Activated T-cell treated with anti-CD3 and anti-CD28 coated beads, Interleukin-2, amount 50 U/mL, for 24 hours (primary cell): ENCODE measurements at regions not wholly inside any gene's neighbourhood (a gene's known extent, or its start where the extent isn't known, plus 50 kb on each side); places are given as distances from the start of the nearest gene placed in this dataset.
"Not testable (repeated sequence)": the region's sequence is repeated elsewhere in the genome, so short reads cannot be mapped to it uniquely, and the experiment has no call there.

Source experiments
- DNase-seq: peaks from one replicate; pipeline ENCODE4 v3.0.0-alpha.2; 2020
- H3K27ac Mint-ChIP-seq: 2 replicates; pipeline ENCODE4 v1.8.0; 2020; ENCODE audit warnings: mild to moderate bottlenecking, mixed read lengths
- H3K27me3 Mint-ChIP-seq: 2 replicates; pipeline ENCODE4 v1.8.0; 2020; ENCODE audit warnings: mixed read lengths
- H3K36me3 Mint-ChIP-seq: 2 replicates; pipeline ENCODE4 v1.8.0; 2020; ENCODE audit warnings: low read depth, mixed read lengths
- H3K4me1 Mint-ChIP-seq: 2 replicates; pipeline ENCODE4 v1.8.0; 2020; ENCODE audit warnings: low read depth, mixed read lengths
- H3K4me3 Mint-ChIP-seq: 2 replicates; pipeline ENCODE4 v1.8.0; 2020; ENCODE audit warnings: mild to moderate bottlenecking, moderate library complexity, mixed read lengths
- H3K9me3 Mint-ChIP-seq: 2 replicates; pipeline ENCODE4 v1.8.0; 2020; ENCODE audit warnings: mixed read lengths

- H3K27me3 Mint-ChIP-seq = no peaks in the 10 kb centered on the region
- peak; percentile 37 for DNase-seq
- peaks cover 1% of the 10 kb centered on the region for H3K9me3 Mint-ChIP-seq
- no peaks in the 10 kb centered on the region for H3K36me3 Mint-ChIP-seq
- no peak overlapping the region for H3K27ac Mint-ChIP-seq
- H3K4me3 Mint-ChIP-seq = no peak overlapping the region
- no peaks in the 10 kb centered on the region for H3K4me1 Mint-ChIP-seq
Observed at GRCh38 chr4:111283066-111283677, 660.3 kb upstream of the PITX2 start.

GRCh38 chr4:111296466-111296865 is 673.6 kb upstream of the PITX2 start:
- H3K27me3 Mint-ChIP-seq = no peaks in the 10 kb centered on the region
- no peaks in the 10 kb centered on the region for H3K36me3 Mint-ChIP-seq
- peaks cover 11% of the 10 kb centered on the region for H3K9me3 Mint-ChIP-seq
- no peak for DNase-seq
- H3K4me1 Mint-ChIP-seq = no peaks in the 10 kb centered on the region
- no peak overlapping the region for H3K27ac Mint-ChIP-seq
- H3K4me3 Mint-ChIP-seq = no peak overlapping the region

GRCh38 chr4:111303806-111304205 is 680.9 kb upstream of the PITX2 start:
- DNase-seq = no peak
- Mint-ChIP-seq H3K27me3 (no peaks in the 10 kb centered on the region), H3K9me3 (peaks cover 18% of the 10 kb centered on the region), H3K27ac (no peak overlapping the region), H3K4me1 (no peaks in the 10 kb centered on the region), H3K36me3 (no peaks in the 10 kb centered on the region), H3K4me3 (no peak overlapping the region)

GRCh38 chr4:111323496-111323895 is 700.6 kb upstream of the PITX2 start:
- no peak for DNase-seq
- H3K4me1 Mint-ChIP-seq = no peaks in the 10 kb centered on the region
- H3K27ac Mint-ChIP-seq = no peak overlapping the region

GRCh38 chr4:111323916-111324315 is 701.0 kb upstream of the PITX2 start:
- Mint-ChIP-seq H3K9me3 (peaks cover 3% of the 10 kb centered on the region), H3K27ac (no peak overlapping the region), H3K36me3 (no peaks in the 10 kb centered on the region), H3K4me3 (no peak overlapping the region), H3K27me3 (no peaks in the 10 kb centered on the region), H3K4me1 (no peaks in the 10 kb centered on the region)
- no peak for DNase-seq

More at GRCh38 chr4:111323496-111323895, 700.6 kb upstream of the PITX2 start:
- Mint-ChIP-seq H3K4me3 (no peak overlapping the region), H3K9me3 (peaks cover 3% of the 10 kb centered on the region), H3K36me3 (no peaks in the 10 kb centered on the region), H3K27me3 (no peaks in the 10 kb centered on the region)

GRCh38 chr4:111326450-111326849 is 703.6 kb upstream of the PITX2 start:
- Mint-ChIP-seq H3K4me1 (no peaks in the 10 kb centered on the region), H3K27me3 (no peaks in the 10 kb centered on the region), H3K27ac (no peak overlapping the region), H3K36me3 (no peaks in the 10 kb centered on the region), H3K9me3 (peaks cover 6% of the 10 kb centered on the region), H3K4me3 (no peak overlapping the region)
- DNase-seq = no peak

- no peak overlapping the region for H3K27ac Mint-ChIP-seq
- H3K4me3 Mint-ChIP-seq = no peak overlapping the region
Observed at GRCh38 chr4:111330786-111331185, 707.9 kb upstream of the PITX2 start.

GRCh38 chr4:111334361-111334760 is 711.5 kb upstream of the PITX2 start:
- H3K36me3 Mint-ChIP-seq = no peaks in the 10 kb centered on the region
- H3K4me1 Mint-ChIP-seq = no peaks in the 10 kb centered on the region
- peaks cover 3% of the 10 kb centered on the region for H3K9me3 Mint-ChIP-seq
- no peak overlapping the region for H3K27ac Mint-ChIP-seq
- no peaks in the 10 kb centered on the region for H3K27me3 Mint-ChIP-seq
- DNase-seq = no peak
- no peak overlapping the region for H3K4me3 Mint-ChIP-seq

More at GRCh38 chr4:111330786-111331185, 707.9 kb upstream of the PITX2 start:
- H3K9me3 Mint-ChIP-seq = peaks cover 3% of the 10 kb centered on the region
- no peaks in the 10 kb centered on the region for H3K36me3 Mint-ChIP-seq
- no peaks in the 10 kb centered on the region for H3K4me1 Mint-ChIP-seq
- no peak for DNase-seq
- H3K27me3 Mint-ChIP-seq = no peaks in the 10 kb centered on the region

- H3K9me3 Mint-ChIP-seq, H3K36me3 Mint-ChIP-seq, DNase-seq, H3K27ac Mint-ChIP-seq, H3K4me3 Mint-ChIP-seq, H3K27me3 Mint-ChIP-seq, H3K4me1 Mint-ChIP-seq: not testable (repeated sequence)
Observed at GRCh38 chr4:111337186-111337876, 714.5 kb upstream of the PITX2 start.

GRCh38 chr4:111359602-111360001 is 736.7 kb upstream of the PITX2 start:
- Mint-ChIP-seq H3K4me3 (no peak overlapping the region), H3K36me3 (no peaks in the 10 kb centered on the region), H3K27me3 (no peaks in the 10 kb centered on the region), H3K4me1 (no peaks in the 10 kb centered on the region), H3K27ac (no peak overlapping the region), H3K9me3 (peaks cover 12% of the 10 kb centered on the region)
- DNase-seq = no peak

- Mint-ChIP-seq H3K36me3 (no peaks in the 10 kb centered on the region), H3K4me1 (no peaks in the 10 kb centered on the region), H3K4me3 (no peak overlapping the region), H3K27ac (no peak overlapping the region), H3K9me3 (peaks cover 14% of the 10 kb centered on the region), H3K27me3 (no peaks in the 10 kb centered on the region)
- DNase-seq = no peak
Observed at GRCh38 chr4:111360906-111361305, 738.0 kb upstream of the PITX2 start.

GRCh38 chr4:111362941-111363361 is 740.1 kb upstream of the PITX2 start:
- no peaks in the 10 kb centered on the region for H3K36me3 Mint-ChIP-seq
- no peak for DNase-seq
- H3K27me3 Mint-ChIP-seq = no peaks in the 10 kb centered on the region
- no peak overlapping the region for H3K4me3 Mint-ChIP-seq
- H3K4me1 Mint-ChIP-seq = no peaks in the 10 kb centered on the region
- H3K9me3 Mint-ChIP-seq = peaks cover 12% of the 10 kb centered on the region
- H3K27ac Mint-ChIP-seq = no peak overlapping the region

- H3K27me3 Mint-ChIP-seq, H3K36me3 Mint-ChIP-seq, H3K27ac Mint-ChIP-seq, H3K4me3 Mint-ChIP-seq, DNase-seq, H3K4me1 Mint-ChIP-seq, H3K9me3 Mint-ChIP-seq: not testable (repeated sequence)
Observed at GRCh38 chr4:111377880-111378279, 755.0 kb upstream of the PITX2 start.

GRCh38 chr4:111388561-111388960 is 756.7 kb upstream of the FAM241A start:
- Mint-ChIP-seq H3K4me3 (no peak overlapping the region), H3K36me3 (no peaks in the 10 kb centered on the region), H3K4me1 (no peaks in the 10 kb centered on the region), H3K27ac (no peak overlapping the region), H3K27me3 (no peaks in the 10 kb centered on the region), H3K9me3 (peaks cover 27% of the 10 kb centered on the region)
- DNase-seq = no peak

- no peak for DNase-seq
Observed at GRCh38 chr4:111391829-111392228, 753.4 kb upstream of the FAM241A start.

More at GRCh38 chr4:111391829-111392228, 753.4 kb upstream of the FAM241A start:
- Mint-ChIP-seq H3K4me3 (no peak overlapping the region), H3K4me1 (no peaks in the 10 kb centered on the region), H3K27ac (no peak overlapping the region), H3K36me3 (no peaks in the 10 kb centered on the region), H3K27me3 (no peaks in the 10 kb centered on the region), H3K9me3 (peaks cover 24% of the 10 kb centered on the region)
